ENCODE measurements at regions not wholly inside any gene's neighbourhood (a gene's known extent, or its start where the extent isn't known, plus 50 kb on each side); places are given as distances from the start of the nearest gene placed in this dataset.
A peak's percentile ranks its signal among the peaks of the same experiment; 100 is the strongest.

- DNase-seq (no peak), ATAC-seq (ENCODE audit: low read depth) (no peak)
- H2AK9ac ChIP-seq (replicated peaks; ENCODE audit: low read depth, low read length, poor library complexity), result peak overlapping the region; percentile 6
- peaks cover 22 to 96% of the 10 kb centered on the region in 2 experiments for H3K79me1 ChIP-seq (ENCODE audit: low read depth in 1 of 2, low read length in 2 of 2)
- H3K14ac ChIP-seq (replicated peaks; ENCODE audit: low read depth, low read length), result 0 out of 2 replicates have a peak overlapping the region, but pooled peaks have one; percentile 14
- no TSS peak for BruUV-seq (replicated peaks)
- H3K23ac ChIP-seq (ENCODE audit: low read depth, low read length), result no peak overlapping the region
- intact Hi-C loops (cut with micrococcal nuclease), result no loop called here
- no peak overlapping the region for H2BK15ac ChIP-seq (ENCODE audit: low read depth, low read length)
- no peak overlapping the region for H3K56ac ChIP-seq (ENCODE audit: extremely low read depth, insufficient read depth, low read length)
- peak overlapping the region; percentile 15; the same call in 1 of the 2 replicates for H3K4ac ChIP-seq (ENCODE audit: low read depth, low read length)
- H4K20me1 ChIP-seq (ENCODE audit: insufficient read depth, low read length), result peaks cover 76% of the 10 kb centered on the region
- H2BK120ac ChIP-seq (ENCODE audit: low read depth, low read length), result no peak overlapping the region
- H2AFZ ChIP-seq (replicated peaks; ENCODE audit: low read length, poor library complexity), result no peak overlapping the region
- H4K5ac ChIP-seq (ENCODE audit: low read depth, low read length), result no peak overlapping the region
- no peak overlapping the region for H3K18ac ChIP-seq (ENCODE audit: low read depth, low read length)
- H3K9me1 ChIP-seq (ENCODE audit: insufficient read depth, low read length), result peaks cover 9% of the 10 kb centered on the region
- H3K36me3 ChIP-seq (ENCODE audit: control insufficient read depth, insufficient read depth, low read length), result peaks cover 18% of the 10 kb centered on the region
- H2AK5ac ChIP-seq (ENCODE audit: low read depth, low read length), result peak overlapping the region; percentile 38
- H3K4me2 ChIP-seq (ENCODE audit: low read depth, low read length), result no peak overlapping the region
- ChIA-PET POLR2A (ENCODE audit: unreplicated experiment) (no interaction called here), CTCF (no interaction called here)
- no peak overlapping the region; the same call in 1 of the 2 replicates for H2BK20ac ChIP-seq (ENCODE audit: low read depth, low read length)
- in situ Hi-C loops (cut with MboI; ENCODE audit: low sequenced_read_pairs), result no loop called here
- no peak overlapping the region for H4K91ac ChIP-seq (ENCODE audit: insufficient read depth, low read depth, low read length)
- no peaks in the 10 kb centered on the region for H3K9me3 ChIP-seq (ENCODE audit: control insufficient read depth, insufficient read depth, low read length)
- dilution Hi-C loops (cut with HindIII; ENCODE audit: low sequenced_read_pairs, unreplicated experiment), result no loop called here
- H4K8ac ChIP-seq (ENCODE audit: low read depth in 2 of 2, low read length in 2 of 2), result no peak overlapping the region
- H3K4me3 ChIP-seq (ENCODE audit: insufficient read depth, low read depth, low read length), result no peak overlapping the region
- no peak overlapping the region for H3K27ac ChIP-seq (ENCODE audit: insufficient read depth, low read length)
- no peaks in the 10 kb centered on the region for H3K27me3 ChIP-seq (ENCODE audit: control insufficient read depth, insufficient read depth, low read length)
- no peak for TF ChIP-seq CEBPB (IDR thresholded peaks at IDR 0.05; ENCODE audit: low read depth, low read length)
- TF ChIP-seq CTCF (conservative IDR thresholded peaks at IDR 0.05; ENCODE audit: low read depth, low read length), result no peak
- H3K9ac ChIP-seq (ENCODE audit: low read depth, low read length), result no peak overlapping the region
- 85% methylated on average over 5 of the region's 10 CpGs; no CpG with 5 or more reads in 1 of the 2 experiments for WGBS, 2 experiments (ENCODE audit: extremely low coverage in 2 of 2, insufficient read length in 1 of 2)
- H3K4me1 ChIP-seq (ENCODE audit: control insufficient read depth, insufficient read depth, low read length), result peaks cover 28% of the 10 kb centered on the region
- H2BK5ac ChIP-seq (ENCODE audit: low read depth, low read length, poor library complexity, severe bottlenecking), result no peak overlapping the region
Observed at GRCh38 chr16:85177448-85177846, 65.2 kb upstream of the CIBAR2 start.

Data from IMR-90 (cell line).